ENCODE measurements at regions not wholly inside any gene's neighbourhood (a gene's known extent, or its start where the extent isn't known, plus 50 kb on each side); places are given as distances from the start of the nearest gene placed in this dataset.
"Not testable (repeated sequence)": the region's sequence is repeated elsewhere in the genome, so short reads cannot be mapped to it uniquely, and the experiment has no call there.

DNA sequence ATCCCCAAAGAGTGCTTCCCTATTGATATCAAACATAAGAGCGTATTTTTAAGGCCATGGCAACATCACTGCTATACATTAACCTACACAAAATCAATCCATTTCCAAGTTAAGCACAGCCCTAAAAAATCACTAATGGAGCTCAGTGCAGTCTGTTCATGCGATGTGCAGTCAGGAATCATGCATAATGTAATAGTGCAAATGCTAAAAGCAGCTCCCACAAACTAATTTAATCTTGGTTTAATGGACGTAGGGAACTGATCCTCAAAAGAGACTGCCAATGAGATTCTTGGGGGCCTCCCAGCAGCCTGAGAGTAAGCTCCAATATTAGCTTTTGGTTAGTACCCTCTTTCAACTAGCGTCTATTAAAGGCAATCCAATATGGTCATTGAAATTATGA lies 245.9 kb downstream of the TOX3 start:
- no peak overlapping the region for H3K27ac ChIP-seq (ENCODE audit: low read depth, low read length)
- no peaks in the 10 kb centered on the region for H3K4me1 ChIP-seq (ENCODE audit: insufficient read depth, low read length)
- H3K4me2 ChIP-seq (ENCODE audit: insufficient read depth, low read length) = no peak overlapping the region
- no peak for DNase-seq (ENCODE audit: insufficient read length, low spot score, missing footprints)
- H3K79me2 ChIP-seq (ENCODE audit: insufficient read depth, low read length) = no peaks in the 10 kb centered on the region
- no peaks in the 10 kb centered on the region for H3K9me3 ChIP-seq (ENCODE audit: low read depth, low read length)
- H3K27me3 ChIP-seq (ENCODE audit: insufficient read depth, low read length) = no peaks in the 10 kb centered on the region
- no peak for TF ChIP-seq CTCF (IDR thresholded peaks at IDR 0.05; ENCODE audit: extremely low read depth, low read depth, low read length)
- H2AFZ ChIP-seq (ENCODE audit: low read length) = no peak overlapping the region
- H3K36me3 ChIP-seq (ENCODE audit: insufficient read depth, low read length) = no peaks in the 10 kb centered on the region
- no peak overlapping the region for H3K4me3 ChIP-seq (ENCODE audit: insufficient read depth, low read length)
- no peaks in the 10 kb centered on the region for H4K20me1 ChIP-seq (ENCODE audit: insufficient read depth, low read length)

- no peaks in the 10 kb centered on the region for H3K36me3 ChIP-seq (ENCODE audit: insufficient read depth, low read length)
- DNase-seq (ENCODE audit: insufficient read length, low spot score, missing footprints) = no peak
- no peaks in the 10 kb centered on the region for H3K27me3 ChIP-seq (ENCODE audit: insufficient read depth, low read length)
- H3K79me2 ChIP-seq (ENCODE audit: insufficient read depth, low read length) = no peaks in the 10 kb centered on the region
- no peak overlapping the region for H3K27ac ChIP-seq (ENCODE audit: low read depth, low read length)
- no peak overlapping the region for H3K4me3 ChIP-seq (ENCODE audit: insufficient read depth, low read length)
- H3K9me3 ChIP-seq (ENCODE audit: low read depth, low read length) = no peaks in the 10 kb centered on the region
- H3K4me2 ChIP-seq (ENCODE audit: insufficient read depth, low read length) = no peak overlapping the region
- H3K4me1 ChIP-seq (ENCODE audit: insufficient read depth, low read length) = no peaks in the 10 kb centered on the region
- no peak overlapping the region for H2AFZ ChIP-seq (ENCODE audit: low read length)
- H4K20me1 ChIP-seq (ENCODE audit: insufficient read depth, low read length) = no peaks in the 10 kb centered on the region
- TF ChIP-seq CTCF (IDR thresholded peaks at IDR 0.05; ENCODE audit: extremely low read depth, low read depth, low read length) = no peak
Observed at GRCh38 chr16:52298769-52299168, 248.2 kb downstream of the TOX3 start.

- not testable (repeated sequence) for H3K27me3 ChIP-seq (ENCODE audit: insufficient read depth, low read length); H3K4me2 ChIP-seq (ENCODE audit: insufficient read depth, low read length); H4K20me1 ChIP-seq (ENCODE audit: insufficient read depth, low read length); H3K4me1 ChIP-seq (ENCODE audit: insufficient read depth, low read length); DNase-seq (ENCODE audit: insufficient read length, low spot score, missing footprints); H3K4me3 ChIP-seq (ENCODE audit: insufficient read depth, low read length); H3K36me3 ChIP-seq (ENCODE audit: insufficient read depth, low read length); H3K79me2 ChIP-seq (ENCODE audit: insufficient read depth, low read length); H3K27ac ChIP-seq (ENCODE audit: low read depth, low read length); H3K9me3 ChIP-seq (ENCODE audit: low read depth, low read length); H2AFZ ChIP-seq (ENCODE audit: low read length)
Observed at GRCh38 chr16:52296706-52297315, 250.1 kb downstream of the TOX3 start.

GRCh38 chr16:52296076-52296475 lies 250.9 kb downstream of the TOX3 start:
- no peak for TF ChIP-seq CTCF (IDR thresholded peaks at IDR 0.05; ENCODE audit: extremely low read depth, low read depth, low read length)
- H4K20me1 ChIP-seq (ENCODE audit: insufficient read depth, low read length) = no peaks in the 10 kb centered on the region
- H3K9me3 ChIP-seq (ENCODE audit: low read depth, low read length) = no peaks in the 10 kb centered on the region
- no peaks in the 10 kb centered on the region for H3K79me2 ChIP-seq (ENCODE audit: insufficient read depth, low read length)
- no peaks in the 10 kb centered on the region for H3K27me3 ChIP-seq (ENCODE audit: insufficient read depth, low read length)
- H3K4me1 ChIP-seq (ENCODE audit: insufficient read depth, low read length) = no peaks in the 10 kb centered on the region
- H3K4me3 ChIP-seq (ENCODE audit: insufficient read depth, low read length) = no peak overlapping the region
- H3K4me2 ChIP-seq (ENCODE audit: insufficient read depth, low read length) = no peak overlapping the region
- no peak for DNase-seq (ENCODE audit: insufficient read length, low spot score, missing footprints)
- no peak overlapping the region for H3K27ac ChIP-seq (ENCODE audit: low read depth, low read length)
- H2AFZ ChIP-seq (ENCODE audit: low read length) = no peak overlapping the region
- no peaks in the 10 kb centered on the region for H3K36me3 ChIP-seq (ENCODE audit: insufficient read depth, low read length)
